Liver (tissue), 9 donors: ENCODE measurements at regions not wholly inside any gene's neighbourhood (a gene's known extent, or its start where the extent isn't known, plus 50 kb on each side); places are given as distances from the start of the nearest gene placed in this dataset. TPM values are rescaled to one million over a fixed set of nuclear protein-coding genes. Genes with fewer than 3 reads are reported as not detected.

ENCODE experiments used
- DNase-seq: peaks from one replicate; pipeline ENCODE4 v3.0.0-alpha.2; 2017; ENCODE audit warnings: low spot score
- H3K27ac ChIP-seq, 2 donors: one replicate each; pipeline ENCODE4 v1.7.0; 2013; ENCODE audit warnings: inconsistent platforms in 2 of 2, low read length in 2 of 2, control low read depth in 1 of 2, low read depth in 1 of 2, mild to moderate bottlenecking in 1 of 2
- H3K27me3 ChIP-seq, 4 donors: one replicate each; pipeline versions ENCODE4 v1.6.1 to v1.7.0; 2013; ENCODE audit warnings: low read length in 3 of 4, inconsistent platforms in 1 of 4, mild to moderate bottlenecking in 1 of 4, moderate library complexity in 1 of 4; ENCODE audit not compliant: control insufficient read depth in 4 of 4, insufficient read depth in 4 of 4
- H3K36me3 ChIP-seq, 4 donors: one replicate each; pipeline versions ENCODE4 v1.6.1 to v1.7.0; 2013; ENCODE audit warnings: low read length in 3 of 4, mild to moderate bottlenecking in 3 of 4, low read depth in 1 of 4, moderate library complexity in 1 of 4; ENCODE audit not compliant: control insufficient read depth in 4 of 4, insufficient read depth in 3 of 4
- H3K4me1 ChIP-seq, 4 donors: one replicate each; pipeline versions ENCODE4 v1.6.1 to v1.7.0; 2013; ENCODE audit warnings: low read length in 3 of 4, mild to moderate bottlenecking in 3 of 4, moderate library complexity in 1 of 4; ENCODE audit not compliant: control insufficient read depth in 4 of 4, insufficient read depth in 4 of 4
- H3K4me3 ChIP-seq, 3 donors: one replicate each; pipeline versions ENCODE4 v1.6.1 to v1.7.0; 2013; ENCODE audit warnings: low read length in 3 of 3, control low read depth in 1 of 3, low read depth in 1 of 3, mild to moderate bottlenecking in 1 of 3
- H3K9ac ChIP-seq, 2 donors: one replicate each; pipeline ENCODE4 v1.7.0; 2013; ENCODE audit warnings: low read length in 2 of 2, mild to moderate bottlenecking in 2 of 2, moderate library complexity in 2 of 2, control low read depth in 1 of 2, low read depth in 1 of 2
- H3K9me3 ChIP-seq, 4 donors: one replicate each; pipeline versions ENCODE4 v1.6.1 to v1.7.0; 2013; ENCODE audit warnings: low read length in 3 of 4; ENCODE audit not compliant: control insufficient read depth in 4 of 4
- EGR1 ChIP-seq, 2 donors: IDR thresholded peaks; 2 replicates each; pipeline ENCODE4 v1.6.1; 2016 to 2018; ENCODE audit warnings: antibody characterized with exemption in 2 of 2, low read depth in 2 of 2
- FOXA1 ChIP-seq: IDR thresholded peaks from 2 replicates; pipeline ENCODE4 v1.6.1; 2016; ENCODE audit warnings: antibody characterized with exemption
- FOXA2 ChIP-seq: IDR thresholded peaks from 2 replicates; pipeline ENCODE4 v1.6.1; 2016; ENCODE audit warnings: antibody characterized with exemption
- GABPA ChIP-seq, 2 donors: IDR thresholded peaks in 1 of 2; conservative IDR thresholded peaks in 1 of 2; 2 replicates each; pipeline ENCODE4 v1.6.1; 2016; ENCODE audit warnings: antibody characterized with exemption in 2 of 2, mild to moderate bottlenecking in 1 of 2, moderate library complexity in 1 of 2
- HNF4A ChIP-seq, 2 donors: conservative IDR thresholded peaks; 2 replicates each; pipeline ENCODE4 v1.6.1; 2016; ENCODE audit warnings: antibody characterized with exemption in 2 of 2, mild to moderate bottlenecking in 2 of 2
- HNF4G ChIP-seq: IDR thresholded peaks from 2 replicates; pipeline ENCODE4 v1.6.1; 2016; ENCODE audit warnings: antibody characterized with exemption
- JUND ChIP-seq, 2 donors: IDR thresholded peaks; 2 replicates each; pipeline ENCODE4 v1.6.1; 2016; ENCODE audit warnings: antibody characterized with exemption in 2 of 2
- NR2F2 ChIP-seq: IDR thresholded peaks from 2 replicates; pipeline ENCODE4 v1.6.1; 2016; ENCODE audit warnings: antibody characterized with exemption
- RAD21 ChIP-seq, 2 donors: IDR thresholded peaks; 2 replicates each; pipeline ENCODE4 v1.6.1; 2016; ENCODE audit warnings: antibody characterized with exemption in 2 of 2, mild to moderate bottlenecking in 2 of 2
- RXRA ChIP-seq, 2 donors: IDR thresholded peaks; 2 replicates each; pipeline ENCODE4 v1.6.1; 2017 to 2018; ENCODE audit warnings: antibody characterized with exemption in 2 of 2, mild to moderate bottlenecking in 1 of 2
- SP1 ChIP-seq: IDR thresholded peaks from 2 replicates; pipeline ENCODE4 v1.6.1; 2018; ENCODE audit warnings: antibody characterized with exemption, mild to moderate bottlenecking
- TAF1 ChIP-seq: conservative IDR thresholded peaks from 2 replicates; pipeline ENCODE4 v1.6.1; 2016; ENCODE audit warnings: antibody characterized with exemption, mild to moderate bottlenecking
- YY1 ChIP-seq: IDR thresholded peaks from 2 replicates; pipeline ENCODE4 v1.6.1; 2016; ENCODE audit warnings: antibody characterized with exemption, mild to moderate bottlenecking
- WGBS: extraction: QIAGEN DNeasy Blood & Tissue Kit; methylation state at CpG from one replicate; pipeline ENCODE4 v1.1.7; 2013; 5-methylcytosine and 5-hydroxymethylcytosine counted together
- small RNA-seq: library from RNA; depleted of rRNA; stranded (forward); fragments of <200 nt; gene quantifications from one replicate; pipeline ENCODE3, GENCODE V24; 2014
- TF ChIP-seq, protein P1 (sequence below): fragments of 150-350 bp; IDR thresholded peaks from 2 replicates; pipeline ENCODE4 v1.5.1; 2017; ENCODE audit warnings: improper control_type of control experiment, low read depth, low read length; ENCODE audit not compliant: missing input control
- TF ChIP-seq, protein P2 (sequence below): IDR thresholded peaks from 2 replicates; pipeline ENCODE4 v1.6.1; 2016; ENCODE audit warnings: antibody characterized with exemption
- TF ChIP-seq, protein P3 (sequence below): IDR thresholded peaks from 2 replicates; pipeline ENCODE4 v1.6.1; 2016; ENCODE audit warnings: antibody characterized with exemption, mild to moderate bottlenecking
- TF ChIP-seq, protein P4 (sequence below): IDR thresholded peaks from 2 replicates; pipeline ENCODE4 v1.6.1; 2016; ENCODE audit warnings: antibody characterized with exemption
- TF ChIP-seq, protein P5 (sequence below): IDR thresholded peaks from 2 replicates; pipeline ENCODE4 v1.6.1; 2016; ENCODE audit warnings: antibody characterized with exemption
- donor health status: healthy.
- donor health status: healthy.
- donor health status: healthy.
- donor health status: healthy.
- donor health status: healthy.

DNA sequence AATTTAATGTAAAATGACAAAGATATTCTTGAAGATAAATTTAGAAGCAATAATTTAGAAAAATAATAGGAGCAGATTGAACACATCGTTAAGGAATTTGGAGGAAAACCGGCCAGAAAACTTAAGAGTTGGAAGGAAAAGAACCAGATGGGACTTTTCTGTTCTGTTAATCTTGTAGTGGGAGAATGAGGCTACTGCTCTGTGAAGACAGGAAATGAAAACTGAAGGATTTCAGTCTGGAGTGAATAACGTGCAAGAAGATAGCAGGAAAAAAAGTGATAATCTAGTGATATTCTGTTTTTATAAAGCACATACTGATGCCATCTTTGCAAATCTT, 74.2 kb downstream of the DPPA2 start:
- no peaks in the 10 kb centered on the region for H3K9me3 ChIP-seq
- TF ChIP-seq, protein P1, sequence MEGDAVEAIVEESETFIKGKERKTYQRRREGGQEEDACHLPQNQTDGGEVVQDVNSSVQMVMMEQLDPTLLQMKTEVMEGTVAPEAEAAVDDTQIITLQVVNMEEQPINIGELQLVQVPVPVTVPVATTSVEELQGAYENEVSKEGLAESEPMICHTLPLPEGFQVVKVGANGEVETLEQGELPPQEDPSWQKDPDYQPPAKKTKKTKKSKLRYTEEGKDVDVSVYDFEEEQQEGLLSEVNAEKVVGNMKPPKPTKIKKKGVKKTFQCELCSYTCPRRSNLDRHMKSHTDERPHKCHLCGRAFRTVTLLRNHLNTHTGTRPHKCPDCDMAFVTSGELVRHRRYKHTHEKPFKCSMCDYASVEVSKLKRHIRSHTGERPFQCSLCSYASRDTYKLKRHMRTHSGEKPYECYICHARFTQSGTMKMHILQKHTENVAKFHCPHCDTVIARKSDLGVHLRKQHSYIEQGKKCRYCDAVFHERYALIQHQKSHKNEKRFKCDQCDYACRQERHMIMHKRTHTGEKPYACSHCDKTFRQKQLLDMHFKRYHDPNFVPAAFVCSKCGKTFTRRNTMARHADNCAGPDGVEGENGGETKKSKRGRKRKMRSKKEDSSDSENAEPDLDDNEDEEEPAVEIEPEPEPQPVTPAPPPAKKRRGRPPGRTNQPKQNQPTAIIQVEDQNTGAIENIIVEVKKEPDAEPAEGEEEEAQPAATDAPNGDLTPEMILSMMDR, result no peak
- TF ChIP-seq, protein P2, sequence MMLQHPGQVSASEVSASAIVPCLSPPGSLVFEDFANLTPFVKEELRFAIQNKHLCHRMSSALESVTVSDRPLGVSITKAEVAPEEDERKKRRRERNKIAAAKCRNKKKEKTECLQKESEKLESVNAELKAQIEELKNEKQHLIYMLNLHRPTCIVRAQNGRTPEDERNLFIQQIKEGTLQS, result no peak
- TF ChIP-seq JUND (IDR thresholded peaks at IDR 0.05) (no peak), HNF4G (no peak), RXRA (IDR thresholded peaks at IDR 0.05) (no peak), EGR1 (IDR thresholded peaks at IDR 0.05; ENCODE audit: low read depth in 2 of 2) (no peak), GABPA (IDR thresholded peaks at IDR 0.05 in 1 of 2, conservative IDR thresholded peaks at IDR 0.05 in 1 of 2) (no peak), SP1 (no peak), TAF1 (no peak), NR2F2 (no peak), YY1 (no peak), FOXA2 (no peak), FOXA1 (no peak), RAD21 (IDR thresholded peaks at IDR 0.05) (no peak), HNF4A (conservative IDR thresholded peaks at IDR 0.05) (no peak)
- TF ChIP-seq, protein P3, sequence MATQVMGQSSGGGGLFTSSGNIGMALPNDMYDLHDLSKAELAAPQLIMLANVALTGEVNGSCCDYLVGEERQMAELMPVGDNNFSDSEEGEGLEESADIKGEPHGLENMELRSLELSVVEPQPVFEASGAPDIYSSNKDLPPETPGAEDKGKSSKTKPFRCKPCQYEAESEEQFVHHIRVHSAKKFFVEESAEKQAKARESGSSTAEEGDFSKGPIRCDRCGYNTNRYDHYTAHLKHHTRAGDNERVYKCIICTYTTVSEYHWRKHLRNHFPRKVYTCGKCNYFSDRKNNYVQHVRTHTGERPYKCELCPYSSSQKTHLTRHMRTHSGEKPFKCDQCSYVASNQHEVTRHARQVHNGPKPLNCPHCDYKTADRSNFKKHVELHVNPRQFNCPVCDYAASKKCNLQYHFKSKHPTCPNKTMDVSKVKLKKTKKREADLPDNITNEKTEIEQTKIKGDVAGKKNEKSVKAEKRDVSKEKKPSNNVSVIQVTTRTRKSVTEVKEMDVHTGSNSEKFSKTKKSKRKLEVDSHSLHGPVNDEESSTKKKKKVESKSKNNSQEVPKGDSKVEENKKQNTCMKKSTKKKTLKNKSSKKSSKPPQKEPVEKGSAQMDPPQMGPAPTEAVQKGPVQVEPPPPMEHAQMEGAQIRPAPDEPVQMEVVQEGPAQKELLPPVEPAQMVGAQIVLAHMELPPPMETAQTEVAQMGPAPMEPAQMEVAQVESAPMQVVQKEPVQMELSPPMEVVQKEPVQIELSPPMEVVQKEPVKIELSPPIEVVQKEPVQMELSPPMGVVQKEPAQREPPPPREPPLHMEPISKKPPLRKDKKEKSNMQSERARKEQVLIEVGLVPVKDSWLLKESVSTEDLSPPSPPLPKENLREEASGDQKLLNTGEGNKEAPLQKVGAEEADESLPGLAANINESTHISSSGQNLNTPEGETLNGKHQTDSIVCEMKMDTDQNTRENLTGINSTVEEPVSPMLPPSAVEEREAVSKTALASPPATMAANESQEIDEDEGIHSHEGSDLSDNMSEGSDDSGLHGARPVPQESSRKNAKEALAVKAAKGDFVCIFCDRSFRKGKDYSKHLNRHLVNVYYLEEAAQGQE, result no peak
- TF ChIP-seq, protein P4, sequence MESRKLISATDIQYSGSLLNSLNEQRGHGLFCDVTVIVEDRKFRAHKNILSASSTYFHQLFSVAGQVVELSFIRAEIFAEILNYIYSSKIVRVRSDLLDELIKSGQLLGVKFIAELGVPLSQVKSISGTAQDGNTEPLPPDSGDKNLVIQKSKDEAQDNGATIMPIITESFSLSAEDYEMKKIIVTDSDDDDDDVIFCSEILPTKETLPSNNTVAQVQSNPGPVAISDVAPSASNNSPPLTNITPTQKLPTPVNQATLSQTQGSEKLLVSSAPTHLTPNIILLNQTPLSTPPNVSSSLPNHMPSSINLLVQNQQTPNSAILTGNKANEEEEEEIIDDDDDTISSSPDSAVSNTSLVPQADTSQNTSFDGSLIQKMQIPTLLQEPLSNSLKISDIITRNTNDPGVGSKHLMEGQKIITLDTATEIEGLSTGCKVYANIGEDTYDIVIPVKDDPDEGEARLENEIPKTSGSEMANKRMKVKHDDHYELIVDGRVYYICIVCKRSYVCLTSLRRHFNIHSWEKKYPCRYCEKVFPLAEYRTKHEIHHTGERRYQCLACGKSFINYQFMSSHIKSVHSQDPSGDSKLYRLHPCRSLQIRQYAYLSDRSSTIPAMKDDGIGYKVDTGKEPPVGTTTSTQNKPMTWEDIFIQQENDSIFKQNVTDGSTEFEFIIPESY, result no peak
- TF ChIP-seq, protein P5, sequence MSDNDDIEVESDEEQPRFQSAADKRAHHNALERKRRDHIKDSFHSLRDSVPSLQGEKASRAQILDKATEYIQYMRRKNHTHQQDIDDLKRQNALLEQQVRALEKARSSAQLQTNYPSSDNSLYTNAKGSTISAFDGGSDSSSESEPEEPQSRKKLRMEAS, result no peak
- H3K4me3 ChIP-seq, result no peak overlapping the region
- H3K9ac ChIP-seq, result no peak overlapping the region
- H3K27ac ChIP-seq, result no peak overlapping the region
- no peaks in the 10 kb centered on the region for H3K36me3 ChIP-seq
- no peak for DNase-seq
- no peaks in the 10 kb centered on the region for H3K27me3 ChIP-seq
- no peaks in the 10 kb centered on the region for H3K4me1 ChIP-seq
- 72% methylated on average over 3 of the region's 3 CpGs for WGBS

Small RNAs in the stretch of these regions (small RNA-seq; reads per million reads assigned to genes)
- gene RNU6-1236P, result not detected
